ENCODE measurements at regions not wholly inside any gene's neighbourhood (a gene's known extent, or its start where the extent isn't known, plus 50 kb on each side); places are given as distances from the start of the nearest gene placed in this dataset.

DNA sequence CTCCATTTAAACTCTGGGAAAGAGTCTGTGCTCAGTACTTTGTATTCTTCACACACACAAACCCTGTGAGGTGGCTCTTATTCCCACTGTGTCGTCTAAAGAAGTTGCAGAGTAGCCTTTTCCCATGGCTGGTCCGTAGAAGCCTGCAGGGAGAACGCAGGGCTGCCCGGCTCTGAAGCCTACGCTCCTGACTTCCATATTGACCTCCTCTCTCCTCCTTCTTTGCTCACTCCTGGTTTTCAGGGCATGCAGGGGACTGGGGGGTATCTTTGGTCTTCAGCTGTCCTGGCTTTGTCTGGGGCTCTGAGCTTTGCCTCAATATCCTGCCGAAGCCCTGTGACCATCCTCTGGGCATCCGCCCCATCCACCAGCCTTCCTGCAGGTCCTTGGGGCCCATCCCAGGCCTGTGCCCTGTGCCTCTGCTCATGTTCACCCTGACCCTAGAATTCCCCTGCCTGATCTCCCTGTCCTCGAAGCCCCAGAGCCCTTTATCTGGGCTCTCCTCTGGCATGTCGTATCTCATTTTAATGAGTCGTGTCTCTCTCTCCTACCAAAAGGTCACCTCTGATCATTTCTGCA is 83.8 kb upstream of the FSTL4 start:
- H3K4me2 ChIP-seq (ENCODE audit: insufficient read depth in 1 of 2, low read depth in 2 of 2, low read length in 2 of 2) = no peak overlapping the region
- WGBS, 2 experiments (ENCODE audit: extremely low coverage in 1 of 2, insufficient coverage in 1 of 2, insufficient read length in 1 of 2, insufficient replicate concordance in 2 of 2, low coverage in 1 of 2, low lambda C conversion rate in 2 of 2, missing lambda C conversion rate in 1 of 2) = 89% methylated on average over 10 of the region's 10 CpGs; no CpG with 5 or more reads in 1 of the 2 experiments
- no peaks in the 10 kb centered on the region for H3K9me3 ChIP-seq (ENCODE audit: insufficient read depth in 2 of 2, low read depth in 1 of 2, low read length in 1 of 2)
- ChIA-PET POLR2A (ENCODE audit: partially characterized antibody) (no interaction called here), CTCF (ENCODE audit: partially characterized antibody) (interaction anchor here (0.7 kb wide), 1 partner anchor 448 kb away, joined by 3 read pairs; no protein-coding TSS in a partner anchor)
- no peak overlapping the region for H3K4ac ChIP-seq (replicated peaks; ENCODE audit: insufficient read length, low read depth, low read length)
- H2AK5ac ChIP-seq (ENCODE audit: low read depth, low read length) = no peak overlapping the region
- H3K14ac ChIP-seq (ENCODE audit: insufficient read length) = no peak overlapping the region
- no peak overlapping the region for H2AFZ ChIP-seq (ENCODE audit: low read length)
- no peak overlapping the region for H2BK5ac ChIP-seq (ENCODE audit: low read depth, low read length)
- H4K20me1 ChIP-seq (replicated peaks in 1 of 2; ENCODE audit: control insufficient read depth in 1 of 2, insufficient read depth in 2 of 2, low read length in 2 of 2) = peaks cover 0 to 2% of the 10 kb centered on the region in 2 experiments
- H2BK15ac ChIP-seq (ENCODE audit: low read length) = no peak overlapping the region
- FAIRE-seq (no peak), DNase-seq (ENCODE audit: low read depth in 1 of 2, low spot score in 2 of 2) (no peak)
- no peaks in the 10 kb centered on the region for H3K79me2 ChIP-seq (ENCODE audit: control insufficient read depth in 1 of 2, insufficient read depth in 2 of 2, low read length in 2 of 2)
- H3K56ac ChIP-seq (replicated peaks; ENCODE audit: insufficient read length, low read depth, low read length) = no peak overlapping the region
- no peak overlapping the region for H2BK20ac ChIP-seq (ENCODE audit: low read length)
- no peak overlapping the region for H4K8ac ChIP-seq (ENCODE audit: extremely low read depth, insufficient read depth, low read length)
- H2BK12ac ChIP-seq (ENCODE audit: low read depth, low read length) = no peak overlapping the region
- H3K18ac ChIP-seq (ENCODE audit: extremely low read depth, low read length) = no peak overlapping the region
- no peak overlapping the region for H3K27ac ChIP-seq (ENCODE audit: low read depth, low read length)
- H4K5ac ChIP-seq (ENCODE audit: insufficient read length, low read depth, low read length) = no peak overlapping the region
- no peaks in the 10 kb centered on the region for H3K36me3 ChIP-seq (ENCODE audit: control insufficient read depth in 2 of 4, insufficient read depth in 4 of 4, low read length in 3 of 4)
- no peak overlapping the region for H3K4me3 ChIP-seq (ENCODE audit: extremely low read depth in 1 of 4, insufficient read depth in 2 of 4, low read depth in 3 of 4, low read length in 4 of 4)
- no peak overlapping the region for H4K91ac ChIP-seq (replicated peaks; ENCODE audit: insufficient read length, low read length)
- H2BK120ac ChIP-seq (replicated peaks; ENCODE audit: low read depth, low read length) = no peak overlapping the region
- H3K27me3 ChIP-seq (replicated peaks in 1 of 4; ENCODE audit: control insufficient read depth in 3 of 4, extremely low read depth in 1 of 4, insufficient read depth in 3 of 4, low read length in 3 of 4) = no peaks in the 10 kb centered on the region
- peaks cover 4% of the 10 kb centered on the region; the same call in 1 of the 2 replicates for H3K23me2 ChIP-seq (ENCODE audit: low read depth, low read length)
- H3K9ac ChIP-seq (replicated peaks in 1 of 4; ENCODE audit: extremely low read depth in 1 of 4, low read depth in 3 of 4, low read length in 3 of 4) = no peak overlapping the region
- no peaks in the 10 kb centered on the region for H3K4me1 ChIP-seq (replicated peaks in 1 of 4; ENCODE audit: control insufficient read depth in 3 of 4, insufficient read depth in 4 of 4, low read length in 3 of 4)
- no peaks in the 10 kb centered on the region for H3K79me1 ChIP-seq (ENCODE audit: low read depth, low read length)
- no peak overlapping the region for H3K23ac ChIP-seq (ENCODE audit: insufficient read length)
- TF ChIP-seq SIRT6 (IDR thresholded peaks at IDR 0.05; ENCODE audit: low read length) (no peak), SP1 (IDR thresholded peaks at IDR 0.05; ENCODE audit: low read depth, low read length) (no peak), TAF7 (optimal IDR thresholded peaks at IDR 0.05; ENCODE audit: borderline replicate concordance, low read depth, low read length) (no peak), TCF12 (IDR thresholded peaks at IDR 0.05; ENCODE audit: low read depth, low read length) (no peak), HDAC2 (IDR thresholded peaks at IDR 0.05; ENCODE audit: borderline replicate concordance in 1 of 2, low read depth in 2 of 2, low read length in 2 of 2) (no peak), PHF8 (conservative IDR thresholded peaks at IDR 0.05; ENCODE audit: low read depth, low read length) (no peak), RBBP5 (IDR thresholded peaks at IDR 0.05; ENCODE audit: borderline replicate concordance, low read depth, low read length) (no peak), POU5F1 (IDR thresholded peaks at IDR 0.05; ENCODE audit: low read depth, low read length) (no peak), FOSL1 (IDR thresholded peaks at IDR 0.05; ENCODE audit: insufficient read depth, low read depth, low read length) (no peak)
- TF ChIP-seq, protein P1, sequence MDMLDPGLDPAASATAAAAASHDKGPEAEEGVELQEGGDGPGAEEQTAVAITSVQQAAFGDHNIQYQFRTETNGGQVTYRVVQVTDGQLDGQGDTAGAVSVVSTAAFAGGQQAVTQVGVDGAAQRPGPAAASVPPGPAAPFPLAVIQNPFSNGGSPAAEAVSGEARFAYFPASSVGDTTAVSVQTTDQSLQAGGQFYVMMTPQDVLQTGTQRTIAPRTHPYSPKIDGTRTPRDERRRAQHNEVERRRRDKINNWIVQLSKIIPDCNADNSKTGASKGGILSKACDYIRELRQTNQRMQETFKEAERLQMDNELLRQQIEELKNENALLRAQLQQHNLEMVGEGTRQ (IDR thresholded peaks at IDR 0.05; ENCODE audit: low read length) = no peak
- TF ChIP-seq, protein P2, sequence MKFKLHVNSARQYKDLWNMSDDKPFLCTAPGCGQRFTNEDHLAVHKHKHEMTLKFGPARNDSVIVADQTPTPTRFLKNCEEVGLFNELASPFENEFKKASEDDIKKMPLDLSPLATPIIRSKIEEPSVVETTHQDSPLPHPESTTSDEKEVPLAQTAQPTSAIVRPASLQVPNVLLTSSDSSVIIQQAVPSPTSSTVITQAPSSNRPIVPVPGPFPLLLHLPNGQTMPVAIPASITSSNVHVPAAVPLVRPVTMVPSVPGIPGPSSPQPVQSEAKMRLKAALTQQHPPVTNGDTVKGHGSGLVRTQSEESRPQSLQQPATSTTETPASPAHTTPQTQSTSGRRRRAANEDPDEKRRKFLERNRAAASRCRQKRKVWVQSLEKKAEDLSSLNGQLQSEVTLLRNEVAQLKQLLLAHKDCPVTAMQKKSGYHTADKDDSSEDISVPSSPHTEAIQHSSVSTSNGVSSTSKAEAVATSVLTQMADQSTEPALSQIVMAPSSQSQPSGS (IDR thresholded peaks at IDR 0.05; ENCODE audit: low read length) = no peak
